ENCODE measurements at regions not wholly inside any gene's neighbourhood (a gene's known extent, or its start where the extent isn't known, plus 50 kb on each side); places are given as distances from the start of the nearest gene placed in this dataset.
"Not testable (repeated sequence)": the region's sequence is repeated elsewhere in the genome, so short reads cannot be mapped to it uniquely, and the experiment has no call there.

- DNase-seq (ENCODE audit: low read depth) = no peak
Measured at GRCh38 chr5:56686337-56687195, 128.8 kb upstream of the MAP3K1 start.

GRCh38 chr5:56685503-56686217 lies 129.7 kb upstream of the MAP3K1 start:
- DNase-seq (ENCODE audit: low read depth) = no peak

- no peak for DNase-seq (ENCODE audit: low read depth)
Measured at GRCh38 chr5:56684159-56684558, 131.2 kb upstream of the MAP3K1 start.

- DNase-seq (ENCODE audit: low read depth) = no peak
Measured at GRCh38 chr5:56683733-56684132, 131.6 kb upstream of the MAP3K1 start.

- DNase-seq (ENCODE audit: low read depth) = no peak
Measured at GRCh38 chr5:56683281-56683680, 132.1 kb upstream of the MAP3K1 start.

- no peak for DNase-seq (ENCODE audit: low read depth)
Measured at GRCh38 chr5:56681346-56681745, 134.0 kb upstream of the MAP3K1 start.

- no peak for DNase-seq (ENCODE audit: low read depth)
Measured at GRCh38 chr5:56680731-56681130, 134.6 kb upstream of the MAP3K1 start.

GRCh38 chr5:56677690-56678305 lies 137.6 kb upstream of the MAP3K1 start:
- no peak for DNase-seq (ENCODE audit: low read depth)

GRCh38 chr5:56676091-56676768 lies 139.1 kb upstream of the MAP3K1 start:
- DNase-seq (ENCODE audit: low read depth) = no peak

- DNase-seq (ENCODE audit: low read depth) = no peak
Measured at GRCh38 chr5:56674441-56674840, 140.9 kb upstream of the MAP3K1 start.

- no peak for DNase-seq (ENCODE audit: low read depth)
Measured at GRCh38 chr5:56673171-56673570, 142.2 kb upstream of the MAP3K1 start.

GRCh38 chr5:56671571-56671970 lies 143.8 kb upstream of the MAP3K1 start:
- DNase-seq (ENCODE audit: low read depth) = no peak

- DNase-seq (ENCODE audit: low read depth) = no peak
Measured at GRCh38 chr5:56670916-56671315, 144.4 kb upstream of the MAP3K1 start.

- peak; percentile 5 for DNase-seq (ENCODE audit: low read depth)
Measured at GRCh38 chr5:56669534-56670483, 145.5 kb upstream of the MAP3K1 start.

- DNase-seq (ENCODE audit: low read depth) = no peak
Measured at GRCh38 chr5:56668996-56669395, 146.4 kb upstream of the MAP3K1 start.

- no peak for DNase-seq (ENCODE audit: low read depth)
Measured at GRCh38 chr5:56667692-56668091, 147.7 kb upstream of the MAP3K1 start.

- no peak for DNase-seq (ENCODE audit: low read depth)
Measured at GRCh38 chr5:56666901-56667300, 148.4 kb upstream of the MAP3K1 start.

- not testable (repeated sequence) for DNase-seq (ENCODE audit: low read depth)
Measured at GRCh38 chr5:56665117-56665516, 150.2 kb upstream of the MAP3K1 start.

- DNase-seq (ENCODE audit: low read depth) = no peak
Measured at GRCh38 chr5:56664025-56664424, 151.3 kb upstream of the MAP3K1 start.

GRCh38 chr5:56663523-56663922 lies 151.8 kb upstream of the MAP3K1 start:
- no peak for DNase-seq (ENCODE audit: low read depth)

- no peak for DNase-seq (ENCODE audit: low read depth)
Measured at GRCh38 chr5:56662893-56663292, 152.5 kb upstream of the MAP3K1 start.
